NB4 (cell line): ENCODE measurements at regions not wholly inside any gene's neighbourhood (a gene's known extent, or its start where the extent isn't known, plus 50 kb on each side); places are given as distances from the start of the nearest gene placed in this dataset.

Source experiments
- DNase-seq: peaks from one replicate; pipeline ENCODE4 v3.0.0; 2010; ENCODE audit warnings: low read depth
- H3K4me3 ChIP-seq: one replicate; pipeline ENCODE4 v1.5.1; 2011; ENCODE audit warnings: mild to moderate bottlenecking, low read depth, low read length, moderate library complexity
- CTCF ChIP-seq: IDR thresholded peaks from one replicate; pipeline ENCODE4 v1.5.1; 2012; ENCODE audit warnings: low read depth, low read length
- MAX ChIP-seq: IDR thresholded peaks from 2 replicates; pipeline ENCODE4 v1.6.1; 2011; ENCODE audit warnings: low read depth, low read length
- MYC ChIP-seq: IDR thresholded peaks from 2 replicates; pipeline ENCODE4 v1.6.1; 2011; ENCODE audit warnings: low read depth, low read length
- POLR2A ChIP-seq: IDR thresholded peaks from 2 replicates; pipeline ENCODE4 v1.6.1; 2011; ENCODE audit warnings: mild to moderate bottlenecking; ENCODE audit not compliant: insufficient read length; ENCODE audit errors: extremely low read depth

- TF ChIP-seq MAX (no peak), MYC (no peak), CTCF (no peak), POLR2A (no peak)
- no peak overlapping the region for H3K4me3 ChIP-seq
- DNase-seq: peak; percentile 38
These were observed 468.6 kb upstream of the COBL start for GRCh38 chr7:51785171-51785570.

DNA sequence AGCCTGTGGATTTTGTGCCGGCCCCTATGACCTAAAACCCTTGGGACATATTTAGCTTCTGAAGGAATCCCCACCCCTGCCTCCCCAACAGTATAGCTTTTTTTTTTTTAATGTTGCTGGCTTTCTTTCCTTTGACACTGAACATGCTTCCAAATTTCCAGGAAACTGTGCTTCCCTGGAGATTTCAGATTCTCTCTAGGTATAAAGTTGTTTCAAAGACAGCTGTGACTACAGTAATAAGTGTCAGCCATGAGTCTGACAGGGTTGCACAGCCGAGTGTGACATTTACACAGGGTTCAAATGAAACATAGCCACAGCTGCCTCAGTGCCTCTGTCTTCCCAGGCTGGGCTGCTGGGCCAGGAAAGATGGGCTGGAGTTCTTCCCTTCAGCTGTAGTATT lies 466.6 kb upstream of the COBL start:
- no peak for DNase-seq
- TF ChIP-seq POLR2A: no peak
- TF ChIP-seq MAX: no peak
- no peak for TF ChIP-seq CTCF
- no peak for TF ChIP-seq MYC
- no peak overlapping the region for H3K4me3 ChIP-seq

DNA sequence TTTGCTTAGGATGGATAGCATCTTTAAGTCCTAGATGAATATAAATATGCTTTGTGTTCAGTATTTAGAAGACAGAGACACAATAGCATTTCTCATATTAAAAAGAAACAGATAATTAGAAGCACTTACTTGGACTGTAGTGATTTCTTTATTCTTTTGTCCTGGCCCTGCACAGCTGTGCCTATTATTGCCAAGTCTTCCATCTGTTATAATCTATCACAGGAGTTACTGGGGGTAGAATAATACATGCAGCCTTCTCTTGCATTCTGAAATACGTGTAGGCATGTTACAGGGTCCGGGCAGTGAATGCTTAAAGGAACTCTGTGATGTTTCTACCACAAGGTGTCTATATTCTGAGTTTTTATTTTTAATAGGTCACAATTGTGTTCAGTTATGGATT lies 461.5 kb upstream of the COBL start:
- DNase-seq: no peak
- TF ChIP-seq MAX (no peak), MYC (no peak), POLR2A (no peak), CTCF (no peak)
- H3K4me3 ChIP-seq: no peak overlapping the region

DNA sequence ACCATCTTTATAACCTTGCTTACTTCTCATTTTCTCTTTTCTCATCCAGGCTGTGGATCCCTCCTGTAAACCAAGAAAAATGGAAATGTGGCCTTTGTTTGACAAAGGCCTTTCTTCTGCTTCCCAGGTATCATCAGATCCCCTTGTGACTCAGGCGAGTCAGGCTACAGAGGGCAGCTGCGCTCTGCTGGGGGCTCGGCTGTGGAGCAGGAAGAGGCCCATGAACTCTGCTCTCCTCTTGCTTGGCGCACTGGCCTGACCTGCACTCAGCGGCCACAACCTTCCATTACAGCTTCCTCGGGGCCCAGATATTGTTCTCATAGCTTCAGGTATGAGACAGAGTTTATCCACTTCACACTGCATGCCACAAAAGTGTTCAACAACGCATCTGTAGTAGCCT lies 457.6 kb upstream of the COBL start:
- DNase-seq: no peak
- TF ChIP-seq CTCF (no peak), POLR2A (no peak), MYC (no peak), MAX (no peak)
- no peak overlapping the region for H3K4me3 ChIP-seq

DNA sequence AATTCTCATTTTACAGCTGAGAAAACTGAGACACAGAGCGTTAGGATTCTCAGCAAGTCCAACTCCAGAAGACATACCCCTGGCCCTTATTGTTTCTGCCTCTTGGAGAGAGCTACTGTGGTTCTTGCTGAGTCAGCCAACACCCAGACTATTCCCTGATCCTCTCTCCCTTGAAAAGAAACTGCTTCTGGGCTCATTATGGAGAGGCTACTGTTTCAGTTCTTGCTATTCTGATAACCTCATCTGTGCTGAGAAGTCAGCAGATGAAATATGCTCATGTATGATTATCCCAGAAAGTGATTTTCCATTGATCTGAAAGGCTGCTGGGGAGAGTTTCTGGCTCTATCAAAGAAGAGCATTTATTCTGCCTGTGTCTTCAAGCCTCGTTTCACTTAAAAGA lies 455.6 kb upstream of the COBL start:
- no peak for TF ChIP-seq CTCF
- TF ChIP-seq MYC: no peak
- no peak for TF ChIP-seq MAX
- no peak for TF ChIP-seq POLR2A

DNA sequence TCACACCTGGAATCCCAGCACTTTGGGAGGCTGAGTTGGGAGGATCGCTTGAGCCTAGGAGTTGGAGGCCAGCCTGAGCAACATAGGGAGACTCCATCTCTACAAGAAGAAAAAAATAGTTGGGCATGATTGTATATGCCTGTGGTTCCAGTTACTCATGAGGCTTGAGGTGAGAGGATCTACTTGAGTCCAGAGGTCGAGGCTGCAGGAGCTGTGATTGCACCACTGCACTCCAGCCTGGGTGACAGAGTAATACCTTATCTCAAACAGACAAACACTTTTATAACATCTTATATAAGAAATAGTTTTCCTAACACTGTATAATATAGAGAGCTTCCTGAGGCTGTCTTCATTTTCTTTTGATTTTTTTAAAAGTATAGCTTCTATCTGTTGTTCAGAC lies 448.4 kb upstream of the COBL start:
- DNase-seq: no peak
- no peak for TF ChIP-seq CTCF
- no peak for TF ChIP-seq MYC
- no peak for TF ChIP-seq POLR2A
- no peak overlapping the region for H3K4me3 ChIP-seq

More for the DNA sequence above, 455.6 kb upstream of the COBL start:
- no peak for DNase-seq
- no peak overlapping the region for H3K4me3 ChIP-seq
